PC-3 (cell line): ENCODE measurements at regions not wholly inside any gene's neighbourhood (a gene's known extent, or its start where the extent isn't known, plus 50 kb on each side); places are given as distances from the start of the nearest gene placed in this dataset.

Experiments used
- EZH2phosphoT487 ChIP-seq: fragments of 300-600 bp; sonication (generic); IDR thresholded peaks from 2 replicates; pipeline ENCODE4 v1.6.1; 2018; ENCODE audit warnings: mild to moderate bottlenecking, antibody characterized with exemption, low read length, borderline replicate concordance
- TF ChIP-seq, protein P1 (sequence below): fragments of 300-600 bp; sonication (generic); conservative IDR thresholded peaks from 2 replicates; pipeline ENCODE4 v1.5.1; 2017; ENCODE audit warnings: antibody characterized with exemption, low read depth, mild to moderate bottlenecking, low read length

DNA sequence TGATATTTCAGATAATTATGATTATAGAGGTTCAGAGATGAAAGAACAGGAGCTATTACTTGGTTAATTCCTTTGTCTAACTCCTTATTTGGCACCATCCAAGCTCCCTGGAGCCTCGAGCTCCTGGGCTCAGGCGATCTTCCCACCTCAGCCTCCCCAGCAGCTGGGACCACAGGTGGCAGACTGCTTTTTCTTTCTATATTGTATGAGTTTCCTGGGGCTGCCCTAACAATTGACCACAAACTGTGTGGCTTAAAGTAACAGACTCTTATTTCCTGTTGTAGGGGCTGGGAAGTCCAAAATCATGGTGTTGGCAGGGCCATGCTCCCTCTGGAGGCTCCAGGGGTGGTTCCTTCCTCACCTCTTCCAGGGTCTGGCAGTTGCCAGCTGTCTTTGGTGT, 163.3 kb upstream of the ADCY1 start:
- TF ChIP-seq, protein P1, sequence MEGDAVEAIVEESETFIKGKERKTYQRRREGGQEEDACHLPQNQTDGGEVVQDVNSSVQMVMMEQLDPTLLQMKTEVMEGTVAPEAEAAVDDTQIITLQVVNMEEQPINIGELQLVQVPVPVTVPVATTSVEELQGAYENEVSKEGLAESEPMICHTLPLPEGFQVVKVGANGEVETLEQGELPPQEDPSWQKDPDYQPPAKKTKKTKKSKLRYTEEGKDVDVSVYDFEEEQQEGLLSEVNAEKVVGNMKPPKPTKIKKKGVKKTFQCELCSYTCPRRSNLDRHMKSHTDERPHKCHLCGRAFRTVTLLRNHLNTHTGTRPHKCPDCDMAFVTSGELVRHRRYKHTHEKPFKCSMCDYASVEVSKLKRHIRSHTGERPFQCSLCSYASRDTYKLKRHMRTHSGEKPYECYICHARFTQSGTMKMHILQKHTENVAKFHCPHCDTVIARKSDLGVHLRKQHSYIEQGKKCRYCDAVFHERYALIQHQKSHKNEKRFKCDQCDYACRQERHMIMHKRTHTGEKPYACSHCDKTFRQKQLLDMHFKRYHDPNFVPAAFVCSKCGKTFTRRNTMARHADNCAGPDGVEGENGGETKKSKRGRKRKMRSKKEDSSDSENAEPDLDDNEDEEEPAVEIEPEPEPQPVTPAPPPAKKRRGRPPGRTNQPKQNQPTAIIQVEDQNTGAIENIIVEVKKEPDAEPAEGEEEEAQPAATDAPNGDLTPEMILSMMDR, result no peak
- no peak for TF ChIP-seq EZH2phosphoT487
